OCI-LY1 (cell line): ENCODE measurements at regions not wholly inside any gene's neighbourhood (a gene's known extent, or its start where the extent isn't known, plus 50 kb on each side); places are given as distances from the start of the nearest gene placed in this dataset.
"Not testable (repeated sequence)": the region's sequence is repeated elsewhere in the genome, so short reads cannot be mapped to it uniquely, and the experiment has no call there.

Source experiments
- H2AFZ ChIP-seq: fragments of 200-600 bp; sonication (generic), shearing (Covaris generic); 2 replicates; pipeline ENCODE4 v1.6.0; 2014; ENCODE audit warnings: antibody characterized with exemption, mild to moderate bottlenecking, low read length
- H3F3A ChIP-seq: fragments of 200-600 bp; sonication (generic), shearing (Covaris generic); 2 replicates; pipeline ENCODE4 v1.6.0; 2014; ENCODE audit warnings: mild to moderate bottlenecking, antibody characterized with exemption, low read length, moderate library complexity; ENCODE audit not compliant: insufficient read depth
- H3K27ac ChIP-seq: fragments of 200-600 bp; sonication (generic); 2 replicates; pipeline ENCODE4 v1.5.1; 2014; ENCODE audit warnings: low read length, mixed run types, mild to moderate bottlenecking, low read depth; ENCODE audit not compliant: poor library complexity, severe bottlenecking
- H3K27me3 ChIP-seq: fragments of 200-600 bp; sonication (generic); 2 replicates; pipeline ENCODE4 v1.6.0; 2014; ENCODE audit warnings: antibody characterized with exemption, mild to moderate bottlenecking, low read length, moderate library complexity; ENCODE audit not compliant: insufficient read depth
- H3K36me3 ChIP-seq: fragments of 200-600 bp; sonication (generic); 2 replicates; pipeline ENCODE4 v1.6.1; 2014; ENCODE audit warnings: mild to moderate bottlenecking, antibody characterized with exemption, low read length, moderate library complexity, mixed read lengths; ENCODE audit not compliant: insufficient read depth
- H3K4me1 ChIP-seq: fragments of 200-600 bp; sonication (generic); 2 replicates; pipeline ENCODE4 v1.5.1; 2014; ENCODE audit warnings: mild to moderate bottlenecking, low read length, moderate library complexity; ENCODE audit not compliant: insufficient read depth, severe bottlenecking
- H3K4me2 ChIP-seq: fragments of 200-600 bp; sonication (generic), shearing (Covaris generic); 2 replicates; pipeline ENCODE4 v1.6.1; 2014; ENCODE audit warnings: low read length
- H3K4me3 ChIP-seq: fragments of 200-600 bp; sonication (generic); 2 replicates; pipeline ENCODE4 v1.5.1; 2014; ENCODE audit warnings: low read length, low read depth, mild to moderate bottlenecking, mixed read lengths; ENCODE audit not compliant: poor library complexity, severe bottlenecking
- H3K79me2 ChIP-seq: fragments of 200-600 bp; shearing (Covaris generic); 2 replicates; pipeline ENCODE4 v1.6.1; 2016; ENCODE audit warnings: mixed run types, low read length, mixed read lengths; ENCODE audit not compliant: insufficient read depth
- H3K9ac ChIP-seq: fragments of 200-600 bp; sonication (generic), shearing (Covaris generic); 2 replicates; pipeline ENCODE4 v1.6.1; 2014; ENCODE audit warnings: mild to moderate bottlenecking, low read length, mixed read lengths
- H3K9me2 ChIP-seq: fragments of 200-600 bp; sonication (generic), shearing (Covaris generic); 2 replicates; pipeline ENCODE4 v1.6.1; 2014; ENCODE audit warnings: low read depth, mild to moderate bottlenecking, low read length, mixed read lengths
- H3K9me3 ChIP-seq: fragments of 200-600 bp; shearing (Covaris generic); 2 replicates; pipeline ENCODE4 v1.6.1; 2014; ENCODE audit warnings: low read length, mixed read lengths
- H4K20me1 ChIP-seq: fragments of 200-600 bp; sonication (generic), shearing (Covaris generic); 2 replicates; pipeline ENCODE4 v1.6.0; 2016; ENCODE audit warnings: mild to moderate bottlenecking, low read length; ENCODE audit not compliant: insufficient read depth
- EZH2 ChIP-seq: fragments of 200-600 bp; sonication (generic), shearing (Covaris generic); IDR thresholded peaks from 2 replicates; pipeline ENCODE4 v1.8.0; 2017; ENCODE audit warnings: borderline replicate concordance, mixed run types, mild to moderate bottlenecking, antibody characterized with exemption, low read length, moderate library complexity, mixed read lengths
- TF ChIP-seq, protein P1 (sequence below): fragments of 200-600 bp; sonication (generic), shearing (Covaris generic); IDR thresholded peaks from 2 replicates; pipeline ENCODE4 v1.5.1; 2017; ENCODE audit warnings: mild to moderate bottlenecking, antibody characterized with exemption, low read length, moderate library complexity, mixed read lengths

- no peaks in the 10 kb centered on the region for H3K36me3 ChIP-seq
- H2AFZ ChIP-seq, result no peak overlapping the region
- H4K20me1 ChIP-seq, result no peaks in the 10 kb centered on the region
- TF ChIP-seq, protein P1, sequence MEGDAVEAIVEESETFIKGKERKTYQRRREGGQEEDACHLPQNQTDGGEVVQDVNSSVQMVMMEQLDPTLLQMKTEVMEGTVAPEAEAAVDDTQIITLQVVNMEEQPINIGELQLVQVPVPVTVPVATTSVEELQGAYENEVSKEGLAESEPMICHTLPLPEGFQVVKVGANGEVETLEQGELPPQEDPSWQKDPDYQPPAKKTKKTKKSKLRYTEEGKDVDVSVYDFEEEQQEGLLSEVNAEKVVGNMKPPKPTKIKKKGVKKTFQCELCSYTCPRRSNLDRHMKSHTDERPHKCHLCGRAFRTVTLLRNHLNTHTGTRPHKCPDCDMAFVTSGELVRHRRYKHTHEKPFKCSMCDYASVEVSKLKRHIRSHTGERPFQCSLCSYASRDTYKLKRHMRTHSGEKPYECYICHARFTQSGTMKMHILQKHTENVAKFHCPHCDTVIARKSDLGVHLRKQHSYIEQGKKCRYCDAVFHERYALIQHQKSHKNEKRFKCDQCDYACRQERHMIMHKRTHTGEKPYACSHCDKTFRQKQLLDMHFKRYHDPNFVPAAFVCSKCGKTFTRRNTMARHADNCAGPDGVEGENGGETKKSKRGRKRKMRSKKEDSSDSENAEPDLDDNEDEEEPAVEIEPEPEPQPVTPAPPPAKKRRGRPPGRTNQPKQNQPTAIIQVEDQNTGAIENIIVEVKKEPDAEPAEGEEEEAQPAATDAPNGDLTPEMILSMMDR, result no peak
- TF ChIP-seq EZH2, result no peak
- H3K79me2 ChIP-seq, result no peaks in the 10 kb centered on the region
- peaks cover 14% of the 10 kb centered on the region; the same call in 1 of the 2 replicates for H3K27me3 ChIP-seq
- H3K4me1 ChIP-seq, result no peaks in the 10 kb centered on the region
- H3K9ac ChIP-seq, result no peak overlapping the region
- no peaks in the 10 kb centered on the region for H3F3A ChIP-seq
- H3K4me3 ChIP-seq, result no peak overlapping the region
- no peaks in the 10 kb centered on the region for H3K9me2 ChIP-seq
- H3K4me2 ChIP-seq, result no peak overlapping the region
- H3K9me3 ChIP-seq, result no peaks in the 10 kb centered on the region
- no peak overlapping the region for H3K27ac ChIP-seq
Observed at GRCh38 chr22:45091254-45091854, 72.4 kb upstream of the NUP50 start.

DNA sequence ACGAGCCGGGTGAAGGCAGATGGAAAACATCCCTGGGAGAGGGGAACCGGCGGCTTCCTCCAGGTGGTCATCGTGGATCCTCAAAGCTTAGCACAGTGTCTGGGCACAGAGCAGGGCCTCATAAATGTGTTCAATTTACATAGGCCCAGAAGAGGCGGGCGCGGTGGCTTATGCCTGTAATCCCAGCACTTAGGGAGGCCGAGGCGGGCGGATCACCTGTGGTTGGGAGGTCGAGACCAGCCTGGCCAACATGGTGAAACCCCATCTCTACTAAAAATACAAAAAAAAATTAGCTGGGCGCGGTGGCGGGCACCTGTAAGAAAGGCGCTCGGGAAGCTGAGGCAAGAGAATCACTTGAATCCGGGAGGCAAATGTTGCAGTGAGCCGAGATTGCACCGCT is 71.8 kb upstream of the NUP50 start:
- H3K4me2 ChIP-seq, H3K9me3 ChIP-seq, H3K4me1 ChIP-seq, H4K20me1 ChIP-seq, H3K4me3 ChIP-seq, H3K36me3 ChIP-seq, H2AFZ ChIP-seq, H3F3A ChIP-seq, H3K27ac ChIP-seq, H3K9me2 ChIP-seq, H3K9ac ChIP-seq, H3K79me2 ChIP-seq: not testable (repeated sequence)
- H3K27me3 ChIP-seq, result peaks cover 14% of the 10 kb centered on the region; the same call in 1 of the 2 replicates

- Histone ChIP-seq H3K4me2 (no peak overlapping the region), H3K4me1 (no peaks in the 10 kb centered on the region), H3K9me3 (no peaks in the 10 kb centered on the region), H4K20me1 (no peaks in the 10 kb centered on the region), H3K9me2 (no peaks in the 10 kb centered on the region), H3K27ac (no peak overlapping the region), H3K27me3 (peaks cover 14% of the 10 kb centered on the region; the same call in 1 of the 2 replicates), H3K79me2 (no peaks in the 10 kb centered on the region), H3K9ac (no peak overlapping the region), H3F3A (no peaks in the 10 kb centered on the region), H3K4me3 (no peak overlapping the region), H2AFZ (no peak overlapping the region), H3K36me3 (no peaks in the 10 kb centered on the region)
- TF ChIP-seq, protein P1, result no peak
- TF ChIP-seq EZH2, result no peak
Observed at GRCh38 chr22:45092644-45093043, 71.1 kb upstream of the NUP50 start.

GRCh38 chr22:45093609-45094008 is 70.1 kb upstream of the NUP50 start:
- Histone ChIP-seq H3K27me3 (peaks cover 14% of the 10 kb centered on the region; the same call in 1 of the 2 replicates), H3K9me3 (no peaks in the 10 kb centered on the region), H3K9me2 (no peaks in the 10 kb centered on the region), H3K4me1 (no peaks in the 10 kb centered on the region), H3F3A (no peaks in the 10 kb centered on the region), H3K27ac (no peak overlapping the region), H3K79me2 (no peaks in the 10 kb centered on the region), H3K36me3 (no peaks in the 10 kb centered on the region), H2AFZ (no peak overlapping the region), H3K4me3 (no peak overlapping the region), H3K4me2 (no peak overlapping the region), H3K9ac (no peak overlapping the region), H4K20me1 (no peaks in the 10 kb centered on the region)
- TF ChIP-seq EZH2, result no peak
